NB4 (cell line): ENCODE measurements at regions not wholly inside any gene's neighbourhood (a gene's known extent, or its start where the extent isn't known, plus 50 kb on each side); places are given as distances from the start of the nearest gene placed in this dataset.

Source experiments
- CTCF ChIP-seq: IDR thresholded peaks from one replicate; pipeline ENCODE4 v1.5.1; 2012; ENCODE audit warnings: low read depth, low read length
- POLR2A ChIP-seq: IDR thresholded peaks from 2 replicates; pipeline ENCODE4 v1.6.1; 2011; ENCODE audit warnings: mild to moderate bottlenecking; ENCODE audit not compliant: insufficient read length; ENCODE audit errors: extremely low read depth
- TF ChIP-seq, protein P1 (sequence below): IDR thresholded peaks from 2 replicates; pipeline ENCODE4 v1.6.1; 2011; ENCODE audit warnings: low read depth, low read length

DNA sequence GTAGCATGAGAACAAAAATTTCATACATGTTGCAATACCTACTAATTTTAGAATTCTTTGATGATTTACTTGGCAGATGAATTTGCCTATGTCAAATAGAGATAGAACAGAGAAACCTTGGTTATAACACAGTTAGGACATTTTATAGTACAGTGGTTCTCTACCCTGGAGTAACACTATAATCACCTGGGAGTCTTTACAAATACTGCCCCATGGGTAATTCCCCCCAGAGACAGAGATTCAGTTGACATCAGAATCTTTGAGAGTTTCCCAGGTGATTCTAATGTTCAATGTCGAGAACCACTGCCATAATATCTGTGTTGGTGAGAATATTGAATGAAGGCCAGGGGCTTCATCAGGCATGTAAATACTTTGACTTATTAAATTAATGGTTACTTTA lies 401.3 kb upstream of the NDST4 start:
- TF ChIP-seq CTCF (no peak), POLR2A (no peak)
- TF ChIP-seq, protein P1, sequence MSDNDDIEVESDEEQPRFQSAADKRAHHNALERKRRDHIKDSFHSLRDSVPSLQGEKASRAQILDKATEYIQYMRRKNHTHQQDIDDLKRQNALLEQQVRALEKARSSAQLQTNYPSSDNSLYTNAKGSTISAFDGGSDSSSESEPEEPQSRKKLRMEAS: no peak
